ENCODE measurements at regions not wholly inside any gene's neighbourhood (a gene's known extent, or its start where the extent isn't known, plus 50 kb on each side); places are given as distances from the start of the nearest gene placed in this dataset.
A peak's percentile ranks its signal among the peaks of the same experiment; 100 is the strongest.

DNA sequence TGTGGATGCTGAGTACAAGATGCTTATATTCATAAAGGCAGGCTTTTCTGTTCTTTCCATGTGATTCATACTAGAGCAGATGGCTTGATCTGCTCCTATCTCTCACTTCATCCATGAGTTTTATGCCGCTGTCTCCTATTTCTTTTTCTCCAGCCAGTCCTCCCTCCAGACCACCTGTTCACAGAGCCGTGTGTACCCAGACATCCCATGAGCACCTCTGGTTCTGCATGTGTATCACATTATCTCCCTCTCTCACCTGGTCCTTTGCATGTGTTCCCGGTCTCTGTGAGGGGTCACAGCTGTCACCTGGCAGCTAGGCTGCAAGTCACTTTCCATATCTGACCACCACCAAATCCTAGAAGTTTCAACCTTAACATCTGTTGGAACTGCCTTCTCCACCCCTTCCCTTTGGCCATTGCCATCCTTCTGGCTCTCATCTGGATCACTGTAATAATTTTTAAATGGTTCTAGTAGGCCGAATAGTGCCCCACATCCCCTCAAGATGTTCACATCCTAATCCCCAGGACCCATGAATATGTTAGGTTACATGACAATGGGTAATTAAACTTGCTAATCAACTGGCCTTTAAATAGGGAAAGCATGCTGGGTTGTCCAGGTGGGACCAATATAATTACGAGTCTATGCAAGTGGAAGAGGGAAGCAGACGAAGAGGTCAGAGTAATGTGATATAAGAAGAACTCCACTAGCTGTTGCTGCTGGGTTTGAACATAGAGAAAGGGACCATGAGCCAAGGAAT is 168.1 kb downstream of the SNAPC1 start:
- ChIA-PET POLR2A (no interaction called here), CTCF (no interaction called here)
- Mint-ChIP-seq H3K4me3 (no peak overlapping the region), H3K36me3 (no peaks in the 10 kb centered on the region), H3K27me3 (peaks cover 27% of the 10 kb centered on the region), H3K9me3 (no peaks in the 10 kb centered on the region), H3K27ac (no peak overlapping the region), H3K4me1 (ENCODE audit: low read depth) (peaks cover 7% of the 10 kb centered on the region)
- no peak for DNase-seq
- intact Hi-C loops (cut with micrococcal nuclease) = loop anchor here (10.0 kb wide), 1 partner anchor 1355 kb away; no protein-coding TSS in a partner anchor

DNA sequence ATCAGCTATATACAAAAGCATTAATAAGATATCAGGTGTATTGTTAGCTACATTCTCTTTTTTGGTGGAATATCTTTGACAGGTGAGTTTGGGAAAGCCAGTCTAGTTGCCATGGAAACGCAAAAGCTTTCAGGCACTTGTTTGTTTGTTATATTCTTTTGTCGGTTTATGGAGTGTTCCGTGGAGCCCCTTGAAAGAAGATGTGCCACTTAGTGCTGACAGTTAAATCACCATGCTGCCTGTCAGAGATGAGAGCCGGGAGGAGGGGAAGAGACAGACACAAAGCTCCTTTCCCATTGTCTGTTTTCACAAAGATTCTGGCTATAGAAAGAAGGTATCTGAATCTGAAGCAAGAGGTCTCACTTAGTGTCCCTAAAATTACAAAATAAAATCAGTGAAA is 170.8 kb downstream of the SNAPC1 start:
- Mint-ChIP-seq H3K4me1 (ENCODE audit: low read depth) (peaks cover 7% of the 10 kb centered on the region), H3K4me3 (no peak overlapping the region), H3K36me3 (no peaks in the 10 kb centered on the region), H3K9me3 (no peaks in the 10 kb centered on the region), H3K27me3 (peaks cover 44% of the 10 kb centered on the region), H3K27ac (no peak overlapping the region)
- CTCF ChIA-PET = interaction anchor here (1.7 kb wide), 2 partner anchors 39 to 70 kb away, joined by 4 to 5 read pairs; no protein-coding TSS in a partner anchor
- intact Hi-C loops (cut with micrococcal nuclease) = loop anchor here (10.0 kb wide), 1 partner anchor 1352 kb away; no protein-coding TSS in a partner anchor
- DNase-seq = no peak
- POLR2A ChIA-PET = no interaction called here

DNA sequence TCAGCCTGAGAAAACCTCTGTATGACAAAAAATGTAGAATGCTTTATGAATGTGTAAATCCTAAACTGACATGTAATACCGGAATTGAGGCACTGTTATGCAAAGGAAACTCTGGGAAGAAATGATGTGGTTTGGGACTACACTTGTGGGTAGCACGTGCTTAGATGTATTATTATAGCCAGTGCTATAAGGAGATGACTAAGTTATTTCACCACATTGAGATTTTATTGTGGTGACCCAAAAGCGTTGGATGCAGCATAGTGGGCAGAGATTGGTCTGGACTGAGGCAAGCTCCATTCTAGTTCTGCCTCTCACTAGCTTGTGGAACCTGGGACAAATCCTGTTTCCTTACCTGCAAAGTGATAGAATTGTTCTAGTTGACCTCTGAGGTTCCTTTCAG is 172.2 kb downstream of the SNAPC1 start:
- Mint-ChIP-seq H3K4me1 (ENCODE audit: low read depth) (peaks cover 7% of the 10 kb centered on the region), H3K36me3 (no peaks in the 10 kb centered on the region), H3K4me3 (no peak overlapping the region), H3K27ac (no peak overlapping the region), H3K9me3 (no peaks in the 10 kb centered on the region), H3K27me3 (peaks cover 48% of the 10 kb centered on the region)
- DNase-seq = peak; percentile 41
- CTCF ChIA-PET = interaction anchor here (1.7 kb wide), 3 partner anchors 41 to 192 kb away, joined by 4 to 6 read pairs (median 5); no protein-coding TSS in a partner anchor
- intact Hi-C loops (cut with micrococcal nuclease) = loop anchor here (1.0 to 10.0 kb wide), 3 partner anchors 44 to 1350 kb away; no protein-coding TSS in a partner anchor
- POLR2A ChIA-PET = no interaction called here

GRCh38 chr14:61939776-61940175 is 177.6 kb downstream of the SNAPC1 start:
- Mint-ChIP-seq H3K27me3 (peaks cover 46% of the 10 kb centered on the region), H3K9me3 (no peaks in the 10 kb centered on the region), H3K4me3 (no peak overlapping the region), H3K27ac (no peak overlapping the region), H3K4me1 (ENCODE audit: low read depth) (peaks cover 3% of the 10 kb centered on the region), H3K36me3 (no peaks in the 10 kb centered on the region)
- intact Hi-C loops (cut with micrococcal nuclease) = loop anchor here (10.0 kb wide), 1 partner anchor 1345 kb away; no protein-coding TSS in a partner anchor
- ChIA-PET POLR2A (no interaction called here), CTCF (no interaction called here)
- no peak for DNase-seq

- CTCF ChIA-PET = interaction anchor here (0.6 kb wide), 1 partner anchor 143 kb away, joined by 3 read pairs; no protein-coding TSS in a partner anchor
- Mint-ChIP-seq H3K27ac (no peak overlapping the region), H3K9me3 (no peaks in the 10 kb centered on the region), H3K27me3 (peaks cover 43% of the 10 kb centered on the region), H3K4me1 (ENCODE audit: low read depth) (no peaks in the 10 kb centered on the region), H3K4me3 (no peak overlapping the region), H3K36me3 (no peaks in the 10 kb centered on the region)
- POLR2A ChIA-PET = no interaction called here
- DNase-seq = no peak
- intact Hi-C loops (cut with micrococcal nuclease) = no loop called here
These were observed 178.6 kb downstream of the SNAPC1 start for GRCh38 chr14:61940666-61941420.

GRCh38 chr14:61941421-61942150 is 179.4 kb downstream of the SNAPC1 start:
- Mint-ChIP-seq H3K36me3 (no peaks in the 10 kb centered on the region), H3K4me3 (no peak overlapping the region), H3K9me3 (no peaks in the 10 kb centered on the region), H3K27ac (no peak overlapping the region), H3K27me3 (peaks cover 39% of the 10 kb centered on the region), H3K4me1 (ENCODE audit: low read depth) (no peaks in the 10 kb centered on the region)
- ChIA-PET POLR2A (no interaction called here), CTCF (interaction anchor here (0.6 to 1.0 kb wide), 2 partner anchors 9 to 144 kb away, joined by 3 read pairs; no protein-coding TSS in a partner anchor)
- no peak for DNase-seq
- intact Hi-C loops (cut with micrococcal nuclease) = no loop called here

DNA sequence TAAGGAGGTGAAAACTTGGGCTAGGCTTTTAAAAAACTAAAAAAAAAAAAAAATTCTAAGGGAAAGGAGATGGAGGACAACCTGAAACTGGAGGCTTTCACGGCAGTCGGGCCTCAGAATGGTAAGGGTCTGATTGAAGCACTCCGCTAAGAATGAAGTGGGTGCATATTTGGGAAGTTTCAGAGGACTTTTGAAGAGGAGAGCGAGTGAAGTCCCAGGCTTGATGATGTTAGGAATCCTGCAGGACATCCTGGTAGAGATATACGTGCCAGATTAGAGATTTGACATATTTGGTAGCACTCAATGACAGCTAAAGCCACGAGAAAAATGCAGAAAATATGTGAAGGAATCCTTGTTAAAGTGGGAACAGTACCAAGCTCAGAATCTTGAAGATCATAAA is 186.2 kb downstream of the SNAPC1 start:
- intact Hi-C loops (cut with micrococcal nuclease) = no loop called here
- Mint-ChIP-seq H3K27me3 (peaks cover 12% of the 10 kb centered on the region), H3K27ac (no peak overlapping the region), H3K9me3 (no peaks in the 10 kb centered on the region), H3K36me3 (no peaks in the 10 kb centered on the region), H3K4me3 (no peak overlapping the region), H3K4me1 (ENCODE audit: low read depth) (no peaks in the 10 kb centered on the region)
- no peak for DNase-seq
- ChIA-PET CTCF (no interaction called here), POLR2A (no interaction called here)

GRCh38 chr14:61950340-61950739 is 188.1 kb downstream of the SNAPC1 start:
- Mint-ChIP-seq H3K4me3 (no peak overlapping the region), H3K27me3 (peaks cover 5% of the 10 kb centered on the region), H3K4me1 (ENCODE audit: low read depth) (no peaks in the 10 kb centered on the region), H3K9me3 (no peaks in the 10 kb centered on the region), H3K36me3 (no peaks in the 10 kb centered on the region), H3K27ac (no peak overlapping the region)
- DNase-seq = no peak
- POLR2A ChIA-PET = no interaction called here
- CTCF ChIA-PET = interaction anchor here (1.1 kb wide), 1 partner anchor 8 kb away, joined by 3 read pairs; no protein-coding TSS in a partner anchor
- intact Hi-C loops (cut with micrococcal nuclease) = no loop called here

- intact Hi-C loops (cut with micrococcal nuclease) = no loop called here
- Mint-ChIP-seq H3K27ac (no peak overlapping the region), H3K36me3 (no peaks in the 10 kb centered on the region), H3K4me1 (ENCODE audit: low read depth) (no peaks in the 10 kb centered on the region), H3K4me3 (no peak overlapping the region), H3K27me3 (peaks cover 5% of the 10 kb centered on the region), H3K9me3 (peaks cover 5% of the 10 kb centered on the region)
- no peak for DNase-seq
- ChIA-PET CTCF (no interaction called here), POLR2A (no interaction called here)
These were observed 191.4 kb downstream of the SNAPC1 start for GRCh38 chr14:61953602-61954001.

- no peak overlapping the region for H3K27ac Mint-ChIP-seq
- H3K27me3 Mint-ChIP-seq = peaks cover 5% of the 10 kb centered on the region
- CTCF ChIA-PET = no interaction called here
- no peak overlapping the region for H3K4me3 Mint-ChIP-seq
- intact Hi-C loops (cut with micrococcal nuclease) = no loop called here
- H3K4me1 Mint-ChIP-seq (ENCODE audit: low read depth) = no peaks in the 10 kb centered on the region
- no peaks in the 10 kb centered on the region for H3K36me3 Mint-ChIP-seq
- POLR2A ChIA-PET = no interaction called here
- H3K9me3 Mint-ChIP-seq = peaks cover 5% of the 10 kb centered on the region
- DNase-seq = no peak
These were observed 192.1 kb downstream of the SNAPC1 start for GRCh38 chr14:61954306-61954705.

GRCh38 chr14:61956517-61956916 is 194.3 kb downstream of the SNAPC1 start:
- intact Hi-C loops (cut with micrococcal nuclease) = no loop called here
- no peak overlapping the region for H3K4me3 Mint-ChIP-seq
- H3K4me1 Mint-ChIP-seq (ENCODE audit: low read depth) = no peaks in the 10 kb centered on the region
- DNase-seq = no peak
- ChIA-PET POLR2A (no interaction called here), CTCF (no interaction called here)
- no peaks in the 10 kb centered on the region for H3K36me3 Mint-ChIP-seq
- peaks cover 5% of the 10 kb centered on the region for H3K9me3 Mint-ChIP-seq
- H3K27me3 Mint-ChIP-seq = peaks cover 9% of the 10 kb centered on the region
- no peak overlapping the region for H3K27ac Mint-ChIP-seq

- DNase-seq = no peak
- Mint-ChIP-seq H3K27me3 (peaks cover 11% of the 10 kb centered on the region), H3K4me1 (ENCODE audit: low read depth) (no peaks in the 10 kb centered on the region), H3K4me3 (no peak overlapping the region), H3K27ac (no peak overlapping the region), H3K36me3 (no peaks in the 10 kb centered on the region), H3K9me3 (peaks cover 5% of the 10 kb centered on the region)
- CTCF ChIA-PET = no interaction called here
- intact Hi-C loops (cut with micrococcal nuclease) = no loop called here
- POLR2A ChIA-PET = no interaction called here
These were observed 197.1 kb downstream of the SNAPC1 start for GRCh38 chr14:61959348-61959747.
